RWPE1 (cell line): ENCODE measurements at regions not wholly inside any gene's neighbourhood (a gene's known extent, or its start where the extent isn't known, plus 50 kb on each side); places are given as distances from the start of the nearest gene placed in this dataset.
"Not testable (repeated sequence)": the region's sequence is repeated elsewhere in the genome, so short reads cannot be mapped to it uniquely, and the experiment has no call there.

Source experiments
- CTCF ChIA-PET: fragments of 350-600 bp; sonication (Branson Sonifier 250); formaldehyde crosslinking; extraction: SDS; loops from one replicate; lab custom pipeline; 2021; lab: Yijun Ruan, JAX
- POLR2A ChIA-PET: fragments of 400-600 bp; formaldehyde crosslinking; extraction: SDS; loops from one replicate; lab custom pipeline; 2020; ENCODE audit warnings: antibody characterized with exemption; ENCODE audit not compliant: low non-redundant PET; lab: Yijun Ruan, JAX
- DNase-seq: peaks from one replicate; pipeline ENCODE4 v3.0.0; 2012; ENCODE audit warnings: low spot score
- H3K27ac ChIP-seq: fragments of 450-650 bp; 2 replicates; pipeline ENCODE4 v1.5.1; 2017
- CTCF ChIP-seq: fragments of 450-650 bp; conservative IDR thresholded peaks from 2 replicates; pipeline ENCODE4 v1.5.1; 2017; ENCODE audit warnings: low read depth, mild to moderate bottlenecking

DNA sequence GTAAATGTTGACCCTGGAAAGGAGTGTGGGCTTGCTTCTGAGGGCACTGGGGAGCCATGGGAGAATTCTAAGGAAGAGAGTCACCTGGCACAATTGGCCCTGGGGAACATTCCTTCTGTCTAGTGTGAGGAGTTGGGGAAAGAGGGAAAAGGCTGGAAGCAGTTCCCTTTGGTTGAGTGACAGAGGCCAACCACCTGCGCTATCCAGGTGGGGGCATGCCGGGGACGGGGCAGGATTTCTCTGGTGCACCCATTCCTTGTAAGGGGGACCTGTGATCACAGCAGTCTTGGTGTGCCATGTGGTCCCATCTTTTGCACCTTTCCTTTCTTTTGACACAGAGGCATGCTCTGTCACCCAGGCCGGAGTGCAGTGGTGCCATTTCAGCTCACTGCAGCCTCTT is 92.1 kb upstream of the GRK3 start:
- CTCF ChIA-PET: no interaction called here
- H3K27ac ChIP-seq: no peak overlapping the region
- no peak for TF ChIP-seq CTCF
- POLR2A ChIA-PET: no interaction called here
- DNase-seq: no peak

- ChIA-PET POLR2A (no interaction called here), CTCF (no interaction called here)
- TF ChIP-seq CTCF: no peak
- DNase-seq: no peak
- no peak overlapping the region for H3K27ac ChIP-seq
These were observed 89.0 kb upstream of the GRK3 start for GRCh38 chr22:25475257-25476022.

DNA sequence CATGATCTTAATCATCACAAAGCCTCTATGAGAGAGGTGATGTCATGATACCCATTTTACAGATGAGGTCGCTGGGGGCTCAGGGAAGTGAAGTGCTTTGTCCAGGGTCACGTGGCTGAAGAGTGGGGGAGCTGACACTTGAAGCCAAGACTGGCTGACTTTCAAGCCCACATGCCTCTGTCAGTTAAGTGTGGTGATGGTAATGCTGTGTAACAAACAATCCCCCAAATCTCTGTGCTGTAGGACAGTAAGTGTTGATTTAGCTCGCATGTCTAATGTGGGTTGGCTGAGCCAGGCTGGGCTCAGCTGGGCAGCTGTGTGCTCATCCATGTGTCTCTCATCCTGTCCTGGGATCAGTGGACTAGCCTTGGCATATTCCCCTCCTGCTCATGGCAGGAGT is 87.1 kb upstream of the GRK3 start:
- ChIA-PET POLR2A (no interaction called here), CTCF (no interaction called here)
- TF ChIP-seq CTCF: no peak
- no peak overlapping the region for H3K27ac ChIP-seq
- no peak for DNase-seq

DNA sequence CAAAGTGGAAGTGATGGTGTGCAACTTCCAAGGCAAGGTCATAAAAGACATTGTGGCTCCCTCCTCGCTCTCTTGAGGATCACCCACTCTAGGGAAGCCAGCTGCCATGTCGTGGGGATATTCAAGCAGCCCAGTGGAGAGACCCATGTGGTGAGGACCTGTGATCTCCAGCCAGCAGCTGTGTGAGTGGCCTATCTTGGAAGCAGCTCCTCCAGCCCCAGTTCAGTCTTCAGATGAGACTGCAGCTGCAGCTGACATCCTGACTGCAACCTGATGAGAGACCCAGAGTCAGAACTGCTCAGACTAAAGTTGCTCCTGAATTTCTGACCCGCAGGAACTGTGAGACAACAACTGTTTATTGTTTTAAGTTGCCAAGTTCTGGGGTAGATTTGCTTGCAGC is 86.4 kb upstream of the GRK3 start:
- POLR2A ChIA-PET: no interaction called here
- TF ChIP-seq CTCF: no peak
- CTCF ChIA-PET: no interaction called here
- no peak for DNase-seq
- H3K27ac ChIP-seq: no peak overlapping the region

DNA sequence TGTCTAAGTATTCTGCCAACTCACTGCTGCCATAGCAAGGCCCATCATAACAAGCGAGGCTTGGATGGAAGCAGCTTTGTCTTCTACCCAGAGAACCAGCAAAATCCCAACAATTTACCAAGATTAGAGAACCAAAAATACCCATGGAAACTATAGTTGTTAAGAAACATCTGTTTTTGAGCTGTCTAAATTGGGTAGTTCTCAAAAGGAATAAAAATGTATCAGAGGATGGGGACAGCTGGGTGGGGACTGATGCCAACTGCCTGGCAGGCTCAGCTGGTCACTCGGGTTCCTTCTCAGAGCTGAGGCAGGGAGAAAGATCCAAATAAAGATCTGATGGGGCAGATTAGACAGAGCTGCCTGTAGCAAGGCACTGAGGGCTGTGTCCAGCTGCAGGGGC is 85.9 kb upstream of the GRK3 start:
- no peak for TF ChIP-seq CTCF
- POLR2A ChIA-PET: no interaction called here
- CTCF ChIA-PET: no interaction called here

DNA sequence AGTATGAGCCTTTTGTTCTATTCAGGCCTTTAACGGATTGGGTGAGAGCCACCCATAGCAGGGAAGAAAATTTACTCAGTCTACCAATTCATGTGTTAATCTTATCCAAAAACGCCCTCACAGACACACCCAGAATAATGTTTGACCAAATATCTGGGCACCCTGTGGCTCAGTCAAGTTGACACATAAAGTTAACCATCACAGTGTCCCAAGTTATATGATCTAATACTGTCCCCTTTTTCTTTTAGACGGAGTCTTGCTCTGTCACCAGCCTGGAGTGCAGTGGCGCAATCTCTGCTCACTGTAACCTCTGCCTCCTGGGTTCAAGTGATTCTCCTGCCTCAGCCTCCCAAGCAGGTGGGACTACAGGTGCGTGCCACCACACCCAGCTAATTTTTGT is 83.6 kb upstream of the GRK3 start:
- CTCF ChIA-PET, H3K27ac ChIP-seq, DNase-seq, POLR2A ChIA-PET: not testable (repeated sequence)

More for the DNA sequence above, 85.9 kb upstream of the GRK3 start:
- H3K27ac ChIP-seq: no peak overlapping the region
- DNase-seq: no peak

DNA sequence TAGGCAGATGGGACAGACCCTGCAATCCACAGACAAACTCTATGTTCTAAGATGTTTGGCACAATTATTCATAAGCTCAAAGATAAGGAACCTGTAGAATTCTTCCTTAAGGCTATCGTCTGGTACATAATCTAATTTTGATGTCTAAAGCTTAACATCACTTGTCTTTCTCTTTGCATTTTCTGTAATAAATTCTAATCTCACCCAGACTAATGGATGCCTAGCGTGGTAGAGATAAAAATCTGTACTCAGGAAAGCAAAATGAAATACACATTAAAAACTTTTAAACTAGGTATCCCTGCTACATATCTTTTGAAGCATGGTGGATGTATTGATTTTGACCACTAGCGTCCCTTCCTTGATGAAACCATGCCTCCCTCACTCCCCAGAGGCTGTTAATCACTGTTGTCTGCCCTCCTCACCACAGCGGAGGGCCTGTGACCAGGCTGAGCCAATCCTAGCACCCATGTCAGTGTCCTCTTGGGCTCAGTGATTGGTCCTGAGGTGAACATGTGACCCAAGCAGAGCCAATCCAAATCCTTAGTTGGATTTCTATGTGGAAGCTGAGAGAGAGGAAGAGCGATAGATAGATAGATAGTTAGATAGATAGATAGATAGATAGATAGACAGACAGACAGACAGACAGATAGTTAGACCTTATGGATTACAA is 82.2 kb upstream of the GRK3 start:
- no peak for DNase-seq
- ChIA-PET CTCF (no interaction called here), POLR2A (no interaction called here)
- no peak for TF ChIP-seq CTCF
- no peak overlapping the region for H3K27ac ChIP-seq
